HG02759 (cell line): ENCODE measurements at regions not wholly inside any gene's neighbourhood (a gene's known extent, or its start where the extent isn't known, plus 50 kb on each side); places are given as distances from the start of the nearest gene placed in this dataset.

ENCODE experiments used
- ATAC-seq: cut with Tn5 transposase; IDR thresholded peaks from one replicate; pipeline ENCODE4 v1.9.1; 2021; ENCODE audit warnings: mild to moderate bottlenecking, moderate library complexity; ENCODE audit not compliant: unreplicated experiment

DNA sequence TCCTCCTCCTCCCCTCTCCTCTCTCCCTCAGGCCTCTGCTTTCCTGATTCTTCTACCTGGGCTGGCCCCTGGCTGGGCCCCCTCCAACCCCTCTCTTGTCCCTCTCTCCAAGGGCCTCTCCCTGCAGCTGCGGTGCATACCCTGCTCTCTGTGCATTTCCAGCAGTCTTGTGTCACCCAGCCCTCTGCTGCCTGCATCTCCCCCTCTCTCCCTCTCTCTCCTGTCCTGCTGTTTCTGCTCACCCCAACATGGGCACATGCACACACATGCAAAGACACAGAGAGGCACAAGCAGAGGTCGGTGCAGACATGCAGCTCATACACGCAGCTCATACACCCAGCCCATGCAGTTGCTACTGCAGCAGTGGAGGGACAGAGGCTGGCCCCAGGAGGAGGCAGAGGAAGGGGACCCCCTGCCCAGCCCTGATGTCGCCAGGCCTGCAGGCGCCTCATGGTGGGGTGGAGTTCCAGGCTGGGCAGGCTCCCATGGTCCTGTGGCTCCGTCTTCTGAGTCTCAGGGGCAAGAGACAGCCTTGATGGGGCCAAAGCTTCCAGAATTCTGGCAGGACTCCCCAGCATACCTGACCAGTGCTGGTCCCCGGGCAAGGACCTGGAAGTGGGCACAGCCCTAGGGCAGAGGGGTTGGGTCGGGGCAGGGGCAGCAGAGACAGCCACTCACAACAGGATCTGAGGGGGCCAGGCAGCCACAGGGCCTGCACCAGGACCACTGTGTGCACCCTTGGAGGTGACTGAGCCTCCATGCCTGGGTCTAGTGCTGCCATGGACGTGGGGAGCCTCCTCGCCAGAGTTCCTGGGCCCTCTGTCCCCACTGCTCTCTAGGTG lies 216.9 kb downstream of the C9orf50 start:
- ATAC-seq: no peak

DNA sequence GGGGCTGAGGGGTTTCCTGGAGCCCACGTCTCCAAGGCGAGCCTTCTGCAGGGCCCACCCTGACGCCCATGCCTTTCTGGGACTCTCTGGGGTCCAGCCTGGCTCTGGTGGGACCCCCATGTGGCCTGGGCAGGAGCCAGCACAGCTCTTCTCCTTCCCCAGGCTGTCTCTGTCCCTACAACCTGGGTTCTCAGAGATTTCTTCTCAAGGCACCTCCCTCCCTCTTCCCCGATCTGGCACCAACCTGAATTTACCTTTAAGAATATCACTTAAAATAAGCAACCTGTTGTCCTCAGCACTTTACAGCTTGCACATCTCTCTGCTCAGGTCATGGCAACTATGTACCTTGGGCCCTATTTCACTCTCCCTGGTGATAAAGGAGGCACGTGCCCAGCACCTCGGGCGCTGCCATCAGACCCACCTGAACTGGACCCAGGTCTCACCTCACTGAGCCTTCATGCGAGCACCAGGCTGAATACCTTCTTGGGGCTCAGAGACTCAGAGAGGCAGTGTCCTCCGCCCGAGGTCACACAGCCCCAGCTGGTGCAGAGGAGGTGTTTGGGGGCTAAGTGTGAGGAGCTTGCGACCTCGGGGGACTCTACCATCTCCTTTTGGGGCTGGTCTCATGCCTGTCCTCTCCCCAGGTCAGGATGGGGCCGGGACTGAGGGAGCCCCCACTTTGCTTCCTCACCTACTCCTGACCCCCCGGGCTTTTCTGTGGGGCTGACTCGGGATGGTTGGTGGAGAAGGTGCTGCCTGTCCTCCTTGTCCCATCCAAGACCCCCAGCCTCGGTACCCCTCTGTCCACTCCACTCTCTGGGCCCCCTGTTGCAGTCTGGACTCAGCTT lies 217.7 kb downstream of the C9orf50 start:
- no peak for ATAC-seq

DNA sequence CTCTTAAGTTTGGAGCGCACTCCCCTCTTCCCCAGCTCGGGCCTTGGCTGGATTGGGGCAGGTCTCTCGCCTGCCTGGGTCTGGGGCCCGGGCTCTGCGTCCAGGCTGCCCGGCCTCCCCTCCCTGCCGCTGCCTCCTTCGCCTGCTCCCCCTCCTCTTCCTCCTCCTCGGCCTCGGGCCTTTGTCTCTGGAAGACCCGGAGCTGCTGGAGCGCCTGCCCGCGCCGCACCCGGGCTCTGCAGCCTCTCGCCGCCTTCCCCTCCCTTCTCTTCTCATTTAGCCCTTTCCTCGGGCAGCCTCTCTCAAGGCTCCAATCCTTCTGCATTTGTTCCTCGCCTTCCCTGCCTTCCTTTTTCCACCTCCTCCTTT lies 218.5 kb downstream of the C9orf50 start:
- no peak for ATAC-seq

DNA sequence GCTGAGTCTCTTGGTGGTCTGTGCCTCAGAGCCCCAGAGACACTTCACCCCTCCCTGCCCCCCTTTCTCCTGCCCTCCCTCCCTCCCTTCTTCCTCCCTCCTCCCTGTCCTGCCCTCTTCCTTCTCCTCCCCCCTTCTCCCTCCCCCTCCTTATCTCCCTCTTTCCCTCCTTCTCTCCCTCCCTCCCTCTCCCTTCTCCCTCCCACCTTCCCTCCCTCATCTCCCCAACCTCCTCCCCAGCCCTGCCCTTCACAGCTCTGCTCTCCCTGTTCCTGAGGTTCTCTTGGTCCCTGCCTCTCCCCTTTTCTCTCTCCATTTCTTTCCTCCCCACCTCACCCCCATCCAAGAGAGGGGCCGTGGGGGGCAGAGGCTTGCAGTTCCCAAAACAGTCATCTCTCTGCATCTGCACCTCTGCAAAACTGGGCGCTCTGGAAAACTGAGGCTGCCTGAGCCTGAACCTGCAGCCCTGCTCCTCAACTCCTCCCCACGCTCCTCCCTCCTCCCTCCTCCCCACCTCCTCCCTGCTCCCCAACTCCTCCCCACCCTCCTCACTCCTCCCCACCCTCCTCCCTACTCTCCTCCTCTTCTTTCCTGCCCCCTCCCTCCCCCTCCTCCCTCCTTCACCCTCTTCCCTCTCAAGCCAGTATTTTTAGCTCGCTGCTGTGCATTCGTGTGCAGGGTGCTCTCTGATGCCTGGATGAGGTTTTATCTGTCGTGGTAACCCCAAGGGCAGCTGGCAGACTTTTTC lies 219.1 kb downstream of the C9orf50 start:
- ATAC-seq: no peak

DNA sequence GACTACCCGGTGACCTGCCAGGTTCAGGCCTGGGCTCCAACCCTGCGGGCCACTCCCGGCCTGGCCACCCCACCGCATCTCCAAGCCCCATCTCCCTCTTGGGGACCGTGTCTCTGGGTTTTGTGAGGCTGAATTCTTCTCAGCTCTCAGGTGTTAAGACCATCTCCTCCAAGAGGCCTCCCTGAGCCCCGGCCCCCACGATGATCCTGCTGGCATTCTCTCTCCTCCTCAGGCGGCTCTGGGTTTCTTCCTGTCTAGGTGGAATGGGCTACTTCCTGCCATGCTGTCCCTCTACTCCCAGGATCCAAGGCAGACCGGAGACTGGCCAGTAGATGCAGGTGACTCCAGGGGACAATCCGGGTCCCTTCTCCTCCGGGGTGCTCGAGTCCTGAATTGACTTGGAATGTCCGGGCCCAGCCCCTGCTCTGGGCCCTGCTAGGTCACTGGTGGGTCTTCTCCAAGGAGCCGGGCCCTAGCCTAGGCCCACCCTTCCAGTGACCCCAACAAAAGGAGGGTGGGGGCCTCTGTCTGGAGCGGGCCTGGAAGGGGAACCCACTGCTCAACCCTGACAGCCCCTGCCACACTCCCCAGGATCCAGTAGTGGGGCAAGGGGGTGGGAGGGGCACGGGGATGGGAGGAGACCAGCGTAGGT lies 219.8 kb downstream of the C9orf50 start:
- no peak for ATAC-seq

DNA sequence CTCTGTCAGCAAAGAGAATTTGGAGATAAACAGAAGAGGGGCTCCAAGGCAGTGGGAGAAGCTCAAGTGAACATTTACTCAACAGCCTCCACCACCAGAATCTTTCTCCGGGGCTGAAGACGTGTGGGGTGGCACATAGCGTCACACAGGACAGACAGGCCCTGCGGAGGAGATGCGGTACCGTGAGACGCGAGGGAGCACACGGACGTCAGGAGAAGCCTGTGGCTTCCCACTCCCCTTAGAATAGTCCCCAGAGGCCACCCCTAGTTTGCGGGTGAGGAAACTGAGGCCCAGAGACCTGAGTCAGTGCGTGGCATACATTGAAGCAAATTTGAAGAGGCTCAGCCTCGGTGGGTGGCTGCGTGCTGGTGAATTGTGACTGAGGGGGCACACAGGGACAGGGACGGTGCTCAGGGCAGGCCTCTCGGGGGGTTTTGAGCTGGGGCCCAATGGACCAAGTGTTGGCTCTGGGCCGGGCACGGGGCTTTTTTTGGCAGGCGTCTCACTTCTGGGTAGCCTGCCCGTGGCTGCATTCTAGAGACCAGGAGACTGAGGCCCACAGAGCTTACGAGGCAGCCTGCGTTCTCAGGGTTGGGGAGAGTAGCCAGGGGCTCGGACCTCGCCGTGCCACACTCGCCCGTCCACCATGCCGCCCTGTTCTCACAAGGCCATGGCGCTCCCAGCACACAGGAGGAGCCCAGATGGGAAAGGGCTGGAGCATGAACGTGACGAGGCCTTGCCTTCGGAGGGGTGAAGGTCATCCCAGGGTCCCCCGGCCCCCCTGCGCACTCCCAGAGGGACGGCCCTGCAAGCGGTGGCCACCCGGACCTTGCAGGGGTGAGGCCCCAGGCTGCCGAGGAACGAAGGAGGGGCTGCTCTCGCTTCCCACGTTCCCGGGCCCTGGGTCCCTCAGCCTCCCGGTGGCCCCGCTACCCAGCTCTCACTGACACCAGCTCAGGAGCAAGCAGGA lies 220.6 kb downstream of the C9orf50 start:
- ATAC-seq: no peak

DNA sequence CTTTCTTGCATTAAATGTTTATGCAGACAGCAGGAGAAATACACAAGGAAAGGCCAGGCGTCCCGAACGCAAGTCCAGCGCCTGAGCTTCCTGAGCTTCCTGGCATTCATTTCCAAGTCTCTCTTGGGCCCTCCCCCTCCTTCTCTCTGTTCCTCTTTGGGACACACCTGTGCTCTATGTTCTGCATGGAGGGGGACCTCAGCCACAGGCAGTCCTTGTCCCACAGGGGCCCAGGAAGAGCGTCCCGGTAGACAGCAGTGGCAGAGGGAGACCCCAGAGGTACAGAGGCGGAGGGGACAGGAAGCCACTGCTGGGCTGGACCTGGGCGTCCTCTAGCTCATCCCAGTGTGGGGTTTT lies 221.3 kb downstream of the C9orf50 start:
- ATAC-seq: no peak

DNA sequence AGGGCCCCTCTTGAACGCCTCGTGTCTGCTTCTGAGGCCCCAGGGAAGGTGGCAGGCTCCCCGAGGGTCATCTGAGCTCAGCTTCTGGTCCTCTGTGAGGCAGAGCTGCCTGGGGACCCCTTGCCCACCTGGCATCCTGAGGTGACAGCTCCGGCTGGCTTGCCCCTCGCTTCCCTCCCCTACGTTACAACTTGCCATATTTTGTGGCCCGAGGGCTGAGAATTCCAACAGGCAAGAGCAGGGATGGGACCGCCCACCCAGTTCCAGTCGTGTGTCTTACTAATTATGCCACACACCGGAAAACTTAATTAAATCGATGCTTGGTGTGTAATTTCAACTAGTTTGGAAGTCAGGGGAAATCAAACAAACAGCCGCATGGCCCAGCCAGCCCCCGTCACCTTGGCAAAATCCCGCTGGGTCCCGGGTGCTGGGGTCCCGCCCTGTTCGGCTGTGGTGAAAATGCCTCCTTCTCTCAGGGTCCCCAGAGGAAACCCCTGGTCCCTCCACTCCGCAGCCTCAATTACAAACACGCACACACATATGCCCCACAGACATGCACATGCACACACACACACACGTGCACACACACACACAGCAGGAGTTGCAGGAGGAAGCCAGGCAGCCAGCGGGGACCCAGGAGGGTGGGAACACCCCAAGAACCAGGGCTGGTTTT lies 221.0 kb upstream of the IER5L start:
- no peak for ATAC-seq

DNA sequence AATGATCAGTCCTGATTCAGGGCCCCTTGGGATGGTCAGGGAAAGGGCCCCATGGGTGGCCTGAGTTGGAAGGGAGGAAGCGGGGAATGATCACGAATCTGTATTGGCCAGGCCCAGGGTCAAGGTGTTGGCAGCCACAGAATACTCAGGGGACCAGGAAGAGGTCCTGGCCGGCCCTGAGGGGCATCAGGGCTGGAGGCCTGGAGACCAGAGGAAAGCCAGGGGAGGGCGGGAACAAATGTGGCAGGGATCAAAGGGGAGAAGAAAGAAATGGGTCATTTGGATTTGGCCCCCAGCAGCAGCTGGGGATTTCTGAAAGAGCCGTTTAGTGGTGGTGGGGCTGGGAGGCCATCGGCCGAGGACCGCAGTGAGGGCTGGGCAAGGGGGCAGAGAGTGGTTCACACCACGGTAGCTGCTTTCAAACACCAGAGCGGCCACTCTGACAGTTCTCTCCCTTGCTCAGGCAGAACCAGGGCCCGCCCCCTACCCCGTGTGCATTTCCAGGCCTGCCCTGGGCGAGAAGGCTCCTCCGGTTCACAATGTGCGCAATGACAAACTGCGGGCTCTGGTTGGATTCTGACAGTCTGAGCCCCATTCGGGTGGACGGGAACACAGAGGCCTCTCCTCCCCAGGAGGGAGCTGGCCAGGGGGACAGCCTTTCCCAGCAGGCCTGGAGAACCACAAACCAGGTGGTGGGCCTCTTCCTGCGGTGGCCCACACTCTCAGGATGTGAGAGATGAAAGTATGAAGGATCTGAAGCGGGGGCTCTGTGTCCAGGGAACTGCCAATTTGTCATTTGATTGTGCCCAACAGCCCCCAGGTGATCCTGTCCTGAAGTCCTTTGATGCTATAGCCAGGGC lies 220.3 kb upstream of the IER5L start:
- no peak for ATAC-seq

DNA sequence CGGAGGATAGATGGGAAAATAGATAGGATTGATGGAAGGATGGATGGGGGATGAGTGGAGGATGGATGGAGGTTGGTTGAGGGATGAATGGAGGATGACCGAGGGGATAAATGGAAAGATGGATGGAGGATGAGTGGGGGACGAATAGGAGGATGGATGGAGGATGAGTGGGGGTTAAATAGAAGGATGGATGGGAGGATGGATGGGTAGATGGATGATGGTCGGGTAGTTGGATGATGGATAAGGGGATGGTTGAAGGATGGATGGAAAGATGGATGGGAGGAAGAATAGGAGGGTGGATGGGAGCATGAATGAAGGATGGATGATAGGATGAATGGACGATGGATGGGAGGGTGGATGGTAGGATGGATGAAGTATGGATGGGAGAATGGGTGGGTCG lies 219.3 kb upstream of the IER5L start:
- no peak for ATAC-seq

DNA sequence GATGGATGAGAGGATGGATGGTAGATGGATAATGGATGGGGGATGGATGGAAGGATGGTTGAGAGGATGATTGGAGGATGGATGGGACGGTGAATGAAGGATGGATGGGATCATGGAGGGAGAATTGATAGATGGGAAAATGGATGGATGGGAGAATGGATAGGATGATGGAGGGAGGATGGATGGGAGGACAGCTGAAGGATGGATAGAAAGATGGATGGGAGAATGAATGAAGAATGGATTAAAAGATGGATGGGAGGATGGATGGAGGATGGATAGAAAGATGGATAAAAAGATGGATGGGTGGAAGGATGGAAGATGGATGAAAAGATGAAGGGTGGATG lies 218.3 kb upstream of the IER5L start:
- ATAC-seq: no peak

DNA sequence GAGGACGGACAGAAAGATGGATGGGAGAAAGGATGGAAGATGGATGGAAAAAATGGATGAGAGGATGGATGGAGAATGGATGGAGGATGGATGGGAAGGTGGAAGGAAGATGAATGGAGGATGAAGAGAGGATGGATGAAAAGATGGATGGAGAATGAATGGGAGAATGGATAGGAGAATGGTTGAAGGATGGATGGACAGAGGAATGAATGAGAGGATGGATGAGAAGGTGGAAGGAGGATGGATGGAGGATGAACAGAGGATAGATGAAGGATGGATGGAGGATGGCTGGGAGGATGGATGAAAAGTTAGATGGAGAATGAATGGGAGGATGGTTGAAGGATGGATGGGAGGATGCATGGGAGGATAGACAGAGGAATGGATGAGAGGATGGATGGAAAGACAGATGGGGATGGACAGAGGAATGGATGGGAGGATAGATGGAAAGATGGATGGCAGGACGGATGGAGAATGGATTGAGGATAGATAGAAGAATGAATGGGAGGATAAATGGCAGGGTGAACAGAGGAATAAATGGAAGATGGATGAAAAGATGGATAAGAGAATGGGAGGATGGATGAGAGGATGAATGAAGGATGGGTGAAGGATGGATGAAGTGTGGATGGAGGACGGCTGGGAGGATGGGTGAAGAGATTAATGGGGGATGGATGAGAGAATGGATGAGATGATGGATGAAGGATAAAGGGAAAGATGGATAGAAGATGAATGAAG lies 217.7 kb upstream of the IER5L start:
- ATAC-seq: no peak

DNA sequence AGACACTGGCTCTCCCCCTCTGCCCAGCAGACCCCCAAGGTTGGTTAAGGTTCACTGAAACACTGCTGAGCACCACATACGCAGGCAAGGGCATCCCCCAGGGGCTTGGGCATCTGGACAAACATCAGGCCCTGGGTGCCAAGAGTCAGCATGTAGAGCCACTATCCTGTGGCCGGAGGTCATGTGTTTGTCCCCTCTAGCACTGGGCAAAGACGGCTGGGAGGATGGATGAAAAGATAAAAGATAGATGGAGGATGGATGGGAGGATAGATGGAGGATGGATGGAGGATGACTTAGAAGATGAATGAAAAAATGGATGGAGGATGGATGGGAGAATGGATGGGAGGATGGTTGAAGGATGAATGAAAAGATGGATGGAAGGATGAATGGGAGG lies 216.8 kb upstream of the IER5L start:
- no peak for ATAC-seq

DNA sequence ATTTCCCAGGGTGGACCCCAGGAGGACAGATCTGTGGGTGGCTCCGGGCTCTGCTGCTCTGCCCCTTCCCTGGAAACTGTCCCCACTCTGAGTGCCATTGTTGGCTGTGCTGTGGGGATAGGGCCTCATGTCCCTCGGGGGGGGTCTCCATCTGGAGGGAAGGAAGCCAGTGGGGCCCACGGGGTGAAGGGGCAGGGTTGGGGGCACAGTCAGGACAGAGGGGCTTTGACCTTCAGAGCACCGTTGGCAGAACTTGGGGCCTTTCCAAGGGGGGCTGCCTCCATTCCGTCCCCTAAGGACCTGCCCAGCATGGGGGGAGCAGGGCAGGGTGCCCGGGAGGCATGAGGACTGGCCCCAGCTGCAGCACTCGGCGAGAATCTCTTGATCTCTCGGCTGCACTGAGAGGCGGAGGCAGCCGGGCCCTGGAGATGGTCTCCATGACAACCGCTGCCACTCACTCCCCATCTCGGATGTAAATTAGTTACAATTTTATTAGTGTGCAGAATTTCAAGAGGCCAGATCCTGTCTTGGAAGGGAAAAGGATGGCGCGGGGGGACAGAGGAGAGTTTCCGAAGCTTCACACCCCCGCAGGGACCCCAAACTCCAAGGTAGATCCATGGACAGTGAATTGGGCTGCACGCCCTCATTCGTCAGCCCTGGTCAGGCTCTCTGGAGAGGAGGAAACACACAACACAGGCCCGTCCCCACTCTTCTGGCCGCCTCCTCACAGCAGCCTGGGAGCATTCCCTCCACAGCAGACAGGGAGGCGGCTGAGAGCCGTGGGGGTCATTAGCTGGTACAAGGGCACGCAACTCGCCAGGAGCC lies 216.2 kb upstream of the IER5L start:
- no peak for ATAC-seq

DNA sequence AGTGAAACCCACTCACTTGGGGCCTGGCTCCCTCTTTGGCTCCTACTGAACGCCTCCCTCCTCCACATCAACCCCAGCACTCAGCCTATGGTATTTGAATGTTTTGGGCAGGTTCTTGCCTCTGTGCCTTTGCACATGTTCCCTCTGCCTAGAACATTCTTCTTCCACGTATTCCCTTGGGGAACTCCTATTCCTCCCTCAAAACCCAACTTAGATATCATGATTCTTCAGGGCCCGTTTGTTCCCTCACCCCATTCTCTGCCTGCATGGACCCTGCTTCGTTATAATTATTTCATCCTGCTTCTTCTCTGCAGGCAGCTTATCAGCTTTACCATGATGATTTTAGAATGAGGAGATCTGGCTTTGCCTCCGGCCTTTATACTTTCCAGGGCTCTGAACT lies 215.0 kb upstream of the IER5L start:
- no peak for ATAC-seq

DNA sequence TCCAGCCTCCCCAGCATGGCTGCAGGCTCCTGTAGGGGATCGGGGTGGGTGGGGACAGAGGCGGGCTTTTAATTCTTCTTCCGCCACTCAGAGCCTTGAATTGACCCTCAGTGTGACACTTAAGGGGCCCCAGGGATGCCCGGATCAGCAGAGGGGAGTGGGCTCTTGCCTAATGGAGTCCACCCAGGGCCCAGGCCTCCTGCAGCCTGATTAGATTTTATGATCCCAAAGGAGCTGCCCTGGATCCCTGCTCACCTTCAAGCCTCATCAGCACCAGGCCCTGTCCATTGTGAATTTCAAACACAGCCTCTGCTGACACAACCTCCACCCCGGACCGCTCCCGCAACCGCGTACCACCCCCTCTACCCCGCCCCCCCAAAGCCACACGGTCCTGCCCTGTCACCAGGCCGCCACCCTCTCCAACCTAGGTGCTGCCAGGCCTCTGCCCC lies 214.1 kb upstream of the IER5L start:
- no peak for ATAC-seq

DNA sequence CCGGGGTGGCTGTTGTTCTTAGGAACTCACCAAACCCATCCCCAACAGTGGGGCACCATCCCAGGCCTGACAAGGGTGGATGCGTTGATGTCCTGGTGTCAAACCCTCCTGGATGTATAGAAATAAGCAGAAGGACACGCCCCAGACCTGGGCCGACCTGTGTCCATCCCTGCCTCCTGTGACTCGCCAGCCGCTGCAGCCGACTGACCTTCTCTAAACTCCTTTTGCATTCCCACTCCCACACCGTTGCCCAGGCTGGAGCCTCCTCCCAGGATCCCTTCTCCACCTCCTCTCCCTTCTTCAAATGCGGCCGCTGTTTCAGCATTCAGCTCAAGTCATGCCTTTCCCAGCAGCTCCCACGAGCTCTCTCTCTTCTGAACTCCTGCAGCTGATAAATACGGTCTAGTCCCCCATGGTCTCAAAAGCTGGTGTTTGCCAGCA lies 213.2 kb upstream of the IER5L start:
- ATAC-seq: no peak
